DMS153 treated with DMSO at 0.1 percent for 48 hours (cell line): ENCODE measurements at regions not wholly inside any gene's neighbourhood (a gene's known extent, or its start where the extent isn't known, plus 50 kb on each side); places are given as distances from the start of the nearest gene placed in this dataset.

Experiments used
- DNase-seq: peaks from one replicate; lab custom pipeline; 2025; ENCODE audit not compliant: unreplicated experiment; lab: John Stamatoyannopoulos, UW

- DNase-seq: no peak
Measured at GRCh38 chr10:57221674-57222073, 860.6 kb upstream of the ZWINT start.

DNA sequence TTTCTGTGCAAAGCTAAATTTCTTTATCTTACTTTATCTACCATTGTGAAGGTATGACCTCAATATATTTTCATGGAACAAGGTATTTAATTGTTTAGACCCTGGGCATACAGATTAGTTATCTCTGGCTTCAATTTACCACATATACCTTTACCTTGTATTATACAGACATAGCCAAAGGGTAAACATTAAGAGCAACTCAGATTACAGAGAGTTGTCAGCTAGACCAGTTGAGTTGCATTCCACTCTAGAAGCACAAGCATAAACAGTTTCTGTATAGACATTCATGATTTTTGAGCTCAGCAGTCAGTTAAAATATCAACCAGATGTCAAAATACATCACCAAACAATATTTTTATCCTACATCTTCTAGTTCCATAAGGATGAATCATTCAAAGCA is 857.3 kb upstream of the ZWINT start:
- no peak for DNase-seq

DNA sequence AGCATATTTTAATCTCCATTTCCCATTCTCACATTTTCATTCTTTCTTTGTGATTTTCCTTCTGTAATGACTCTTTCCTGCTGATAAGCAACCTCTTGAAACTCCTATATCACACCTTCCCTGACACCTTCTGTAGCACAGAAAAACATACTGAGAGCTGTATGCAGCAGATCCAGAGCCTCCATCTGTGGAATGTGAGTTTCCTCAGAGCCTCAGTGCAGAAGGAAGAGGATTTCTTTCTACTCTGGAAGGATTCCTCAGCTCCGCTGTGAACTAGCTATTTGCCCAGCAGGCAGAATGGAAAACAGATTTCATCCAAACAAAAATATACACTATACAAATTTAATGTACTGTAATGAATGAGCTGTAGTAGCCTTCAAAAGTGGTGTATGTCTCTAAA is 841.3 kb upstream of the ZWINT start:
- no peak for DNase-seq

GRCh38 chr10:57188846-57189245 is 827.8 kb upstream of the ZWINT start:
- DNase-seq: no peak

DNA sequence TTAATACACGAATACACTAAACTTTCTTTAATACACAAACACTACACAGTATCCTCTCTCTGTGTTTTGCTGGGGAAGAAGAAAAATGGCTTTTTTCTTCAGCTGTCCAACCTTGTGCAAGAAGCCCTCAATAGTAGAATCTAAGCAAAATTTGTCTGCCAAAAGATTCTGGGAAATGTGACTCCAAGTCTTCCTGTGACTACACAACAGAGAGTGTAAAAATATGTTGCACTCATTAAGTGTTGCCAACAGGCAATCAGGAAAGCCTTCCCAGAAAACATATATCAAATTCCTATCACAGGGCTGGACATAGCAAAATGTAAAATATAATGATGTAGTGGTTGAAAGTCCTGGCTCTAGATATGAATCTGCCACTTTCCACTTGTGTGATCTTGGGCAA is 825.1 kb upstream of the ZWINT start:
- no peak for DNase-seq

DNA sequence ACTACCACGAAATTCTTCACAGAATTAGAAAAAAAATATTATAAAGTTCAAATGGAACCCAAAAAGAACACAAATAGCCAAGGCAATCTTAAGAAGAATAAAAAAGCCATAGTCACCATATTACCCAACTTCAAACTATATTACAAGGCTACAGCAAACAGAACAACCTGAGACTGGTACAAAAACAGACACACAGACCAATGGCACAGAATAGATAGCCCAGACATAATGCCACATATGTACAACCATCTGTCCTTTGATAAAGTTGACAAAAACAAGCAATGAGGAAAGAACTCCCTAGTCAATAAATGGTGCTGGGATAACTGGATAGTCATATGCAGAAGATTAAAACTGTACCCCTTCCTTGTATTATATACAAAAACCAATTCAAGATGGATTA is 808.5 kb upstream of the ZWINT start:
- no peak for DNase-seq

- no peak for DNase-seq
Measured at GRCh38 chr10:57168611-57169240, 807.7 kb upstream of the ZWINT start.

DNA sequence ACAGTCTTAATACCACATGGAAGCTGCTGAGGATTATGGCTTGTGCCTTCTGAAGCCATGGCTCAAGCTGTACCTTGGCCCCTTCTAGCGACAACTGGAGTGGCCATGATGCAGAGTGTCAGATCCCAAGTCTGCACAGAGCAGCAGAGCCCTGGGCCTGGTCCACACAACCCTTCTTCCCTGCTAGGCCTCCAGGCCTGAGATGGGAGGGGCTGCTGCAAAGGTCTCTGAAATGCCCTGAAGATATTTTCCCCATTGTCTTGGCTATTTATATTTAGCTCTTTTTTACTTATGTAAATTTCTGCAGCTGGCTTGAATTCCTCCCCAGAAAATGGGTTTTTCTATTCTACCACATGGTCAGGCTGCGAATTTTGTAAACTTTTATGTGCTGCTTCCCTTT is 804.6 kb upstream of the ZWINT start:
- no peak for DNase-seq

DNA sequence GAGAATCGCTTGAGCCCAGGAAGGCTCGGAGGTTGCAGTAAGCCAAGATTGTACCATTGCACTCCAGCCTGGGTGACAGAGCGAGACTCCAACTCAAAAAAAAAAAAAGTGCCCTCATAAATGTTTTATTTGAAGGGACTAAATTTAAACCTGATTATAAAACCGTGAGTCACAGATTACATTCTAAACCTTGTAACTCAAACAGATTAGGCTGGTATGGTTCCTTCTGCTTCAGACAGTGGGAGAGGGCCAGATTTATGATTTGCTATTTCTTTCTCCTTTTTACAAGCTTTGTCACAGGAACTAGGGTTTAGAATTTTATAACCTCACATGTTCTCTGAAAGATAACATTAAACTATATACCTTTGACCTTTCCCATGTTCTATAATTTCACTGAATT is 801.2 kb upstream of the ZWINT start:
- no peak for DNase-seq

GRCh38 chr10:57161157-57161556 is 800.1 kb upstream of the ZWINT start:
- no peak for DNase-seq

- DNase-seq: no peak
Measured at GRCh38 chr10:57145548-57145947, 784.5 kb upstream of the ZWINT start.

- no peak for DNase-seq
Measured at GRCh38 chr10:57142925-57143576, 782.0 kb upstream of the ZWINT start.

DNA sequence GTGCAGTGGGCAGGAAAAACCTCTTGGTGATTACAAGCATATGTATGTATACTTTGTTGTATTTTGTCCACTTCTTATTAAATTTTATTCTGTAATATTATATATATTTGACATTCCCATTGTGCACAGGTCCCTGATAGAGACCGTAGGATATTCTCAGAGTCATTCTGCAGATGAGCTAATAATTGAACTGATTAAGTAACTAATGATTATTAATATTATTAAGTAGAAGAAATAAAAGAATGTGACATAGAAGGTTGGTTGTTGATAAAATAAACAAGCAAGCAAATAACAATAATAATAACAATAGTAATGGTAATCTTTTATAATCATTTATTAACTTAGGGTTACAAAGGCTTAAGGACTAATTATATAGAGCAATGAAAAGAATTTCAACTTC is 780.6 kb upstream of the ZWINT start:
- DNase-seq: no peak

- no peak for DNase-seq
Measured at GRCh38 chr10:57119684-57120083, 758.6 kb upstream of the ZWINT start.

- no peak for DNase-seq
Measured at GRCh38 chr10:57113545-57113944, 752.5 kb upstream of the ZWINT start.

- no peak for DNase-seq
Measured at GRCh38 chr10:57102236-57102635, 741.2 kb upstream of the ZWINT start.

DNA sequence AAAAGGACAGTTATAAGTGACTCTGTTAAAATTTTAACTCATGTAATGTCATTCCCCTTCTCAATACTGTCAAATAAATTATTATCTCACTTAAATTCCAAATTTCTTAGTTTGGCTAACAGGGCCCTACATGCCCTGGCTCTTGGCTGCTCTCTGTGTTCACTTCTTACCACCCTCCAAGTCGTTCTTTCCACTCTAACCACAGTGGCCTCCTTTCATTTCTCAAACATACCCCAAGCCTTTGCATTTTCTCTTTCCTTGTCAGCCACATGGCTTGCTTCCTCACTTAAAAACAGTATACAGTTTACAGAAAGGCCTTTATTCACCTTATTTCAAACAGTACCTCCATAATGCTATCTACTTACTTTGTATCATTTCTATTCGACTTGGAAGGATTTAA is 737.1 kb upstream of the ZWINT start:
- no peak for DNase-seq

GRCh38 chr10:57096044-57096443 is 735.0 kb upstream of the ZWINT start:
- no peak for DNase-seq

- no peak for DNase-seq
Measured at GRCh38 chr10:57094965-57095364, 733.9 kb upstream of the ZWINT start.

- DNase-seq: no peak
Measured at GRCh38 chr10:57094083-57094482, 733.0 kb upstream of the ZWINT start.

- DNase-seq: no peak
Measured at GRCh38 chr10:57053530-57053929, 692.5 kb upstream of the ZWINT start.

DNA sequence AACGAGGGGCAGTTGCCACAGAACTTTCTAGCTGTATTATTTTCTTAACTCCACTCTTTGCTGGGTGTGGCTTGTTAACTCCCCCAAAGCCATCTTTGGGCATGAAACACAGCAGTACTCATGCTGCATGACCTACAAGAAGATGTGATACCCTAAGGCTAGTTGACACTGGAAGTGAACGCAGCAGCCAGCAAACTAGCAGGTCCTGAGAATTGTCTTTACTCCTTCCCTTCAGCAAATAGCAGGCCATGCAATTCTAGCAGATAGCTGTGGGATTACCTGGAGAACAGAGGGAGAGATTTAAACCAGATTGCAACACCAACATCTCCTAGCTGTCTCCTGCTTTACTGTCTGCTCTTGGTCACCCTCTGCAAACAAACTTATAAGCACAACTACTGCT is 688.0 kb upstream of the ZWINT start:
- no peak for DNase-seq

- DNase-seq: no peak
Measured at GRCh38 chr10:57038531-57038930, 677.5 kb upstream of the ZWINT start.
